GM10266 (cell line): ENCODE measurements at regions not wholly inside any gene's neighbourhood (a gene's known extent, or its start where the extent isn't known, plus 50 kb on each side); places are given as distances from the start of the nearest gene placed in this dataset.

Source experiments
- DNase-seq: peaks from one replicate; pipeline ENCODE4 v3.0.0; 2012; ENCODE audit errors: extremely low spot score
- TF ChIP-seq, protein P1 (sequence below): IDR thresholded peaks from 2 replicates; pipeline ENCODE4 v1.5.1; 2012; ENCODE audit warnings: mild to moderate bottlenecking, low read depth; ENCODE audit not compliant: control insufficient read depth, insufficient read depth; ENCODE audit errors: missing control alignments

DNA sequence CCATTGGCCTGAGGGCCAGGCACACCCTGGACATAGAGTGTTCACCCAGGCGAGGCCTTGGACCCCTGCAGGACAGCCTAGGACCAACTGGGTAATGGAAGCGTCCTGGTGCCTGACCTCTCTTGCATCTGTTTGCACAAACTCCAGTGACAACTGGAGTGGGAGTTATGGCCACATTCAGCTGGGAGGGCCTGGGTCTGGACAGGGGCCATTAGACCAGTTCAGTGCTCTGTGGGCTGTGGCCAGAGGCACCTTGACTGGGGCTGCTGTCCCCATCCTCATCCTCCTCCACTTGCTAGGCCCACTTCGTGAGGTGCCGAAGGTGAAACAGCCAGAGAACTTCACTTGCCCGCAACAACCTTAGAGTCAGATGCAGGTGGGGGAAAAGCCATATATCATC is 372.7 kb upstream of the IRX1 start:
- DNase-seq = no peak
- TF ChIP-seq, protein P1, sequence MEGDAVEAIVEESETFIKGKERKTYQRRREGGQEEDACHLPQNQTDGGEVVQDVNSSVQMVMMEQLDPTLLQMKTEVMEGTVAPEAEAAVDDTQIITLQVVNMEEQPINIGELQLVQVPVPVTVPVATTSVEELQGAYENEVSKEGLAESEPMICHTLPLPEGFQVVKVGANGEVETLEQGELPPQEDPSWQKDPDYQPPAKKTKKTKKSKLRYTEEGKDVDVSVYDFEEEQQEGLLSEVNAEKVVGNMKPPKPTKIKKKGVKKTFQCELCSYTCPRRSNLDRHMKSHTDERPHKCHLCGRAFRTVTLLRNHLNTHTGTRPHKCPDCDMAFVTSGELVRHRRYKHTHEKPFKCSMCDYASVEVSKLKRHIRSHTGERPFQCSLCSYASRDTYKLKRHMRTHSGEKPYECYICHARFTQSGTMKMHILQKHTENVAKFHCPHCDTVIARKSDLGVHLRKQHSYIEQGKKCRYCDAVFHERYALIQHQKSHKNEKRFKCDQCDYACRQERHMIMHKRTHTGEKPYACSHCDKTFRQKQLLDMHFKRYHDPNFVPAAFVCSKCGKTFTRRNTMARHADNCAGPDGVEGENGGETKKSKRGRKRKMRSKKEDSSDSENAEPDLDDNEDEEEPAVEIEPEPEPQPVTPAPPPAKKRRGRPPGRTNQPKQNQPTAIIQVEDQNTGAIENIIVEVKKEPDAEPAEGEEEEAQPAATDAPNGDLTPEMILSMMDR = no peak

DNA sequence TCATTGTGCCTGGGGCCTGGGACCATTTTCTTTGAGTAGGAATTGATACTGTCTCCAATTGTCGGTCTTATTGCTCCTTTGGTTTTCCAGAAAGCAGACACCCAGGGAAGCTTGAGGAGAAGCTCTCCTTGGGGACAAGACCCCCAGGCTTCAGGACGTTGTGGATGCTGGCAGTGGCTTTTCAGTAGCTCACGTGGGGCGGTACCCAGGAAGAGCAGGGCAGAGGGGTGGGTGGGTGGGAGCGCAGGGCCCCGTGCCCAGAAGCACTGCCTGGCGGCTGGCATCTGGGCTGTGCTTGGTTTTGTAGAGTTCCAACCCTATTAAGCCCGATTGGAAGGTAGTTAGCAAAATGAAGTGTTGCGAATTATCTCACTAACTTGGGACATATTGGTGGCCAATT is 374.2 kb upstream of the IRX1 start:
- TF ChIP-seq, protein P1 = no peak
- no peak for DNase-seq

DNA sequence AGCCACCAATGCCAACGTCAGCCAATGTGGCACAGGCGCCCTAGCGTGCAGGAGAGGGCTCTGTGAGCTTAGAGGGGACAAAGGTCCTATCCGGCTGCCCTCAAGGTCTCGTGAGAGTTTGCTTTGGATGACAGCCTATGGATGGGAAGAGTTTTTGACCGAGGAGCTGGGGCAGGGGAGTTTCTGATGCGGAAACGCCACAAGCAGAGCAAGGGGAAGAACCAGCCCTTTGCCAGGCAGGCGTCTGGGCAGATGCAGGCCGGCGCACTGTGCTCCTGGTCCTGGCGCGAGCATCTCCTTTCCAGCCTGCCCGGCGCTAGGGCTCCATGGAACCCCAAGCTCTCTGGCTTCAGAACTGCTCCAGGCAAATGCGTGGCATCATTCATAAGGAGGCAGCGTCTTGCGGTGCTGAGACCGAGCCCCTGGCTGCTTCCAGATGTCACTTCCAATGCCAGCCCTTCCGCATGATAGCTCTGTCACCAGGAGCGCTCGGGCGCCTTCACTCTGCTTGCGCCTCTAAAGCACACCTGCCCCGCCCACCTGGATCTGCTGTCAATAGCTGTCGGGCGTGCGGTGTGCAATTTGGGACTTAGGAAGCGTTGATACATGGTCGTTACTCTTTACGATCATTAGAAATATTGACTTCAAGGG is 374.9 kb upstream of the IRX1 start:
- TF ChIP-seq, protein P1 = no peak
- no peak for DNase-seq

DNA sequence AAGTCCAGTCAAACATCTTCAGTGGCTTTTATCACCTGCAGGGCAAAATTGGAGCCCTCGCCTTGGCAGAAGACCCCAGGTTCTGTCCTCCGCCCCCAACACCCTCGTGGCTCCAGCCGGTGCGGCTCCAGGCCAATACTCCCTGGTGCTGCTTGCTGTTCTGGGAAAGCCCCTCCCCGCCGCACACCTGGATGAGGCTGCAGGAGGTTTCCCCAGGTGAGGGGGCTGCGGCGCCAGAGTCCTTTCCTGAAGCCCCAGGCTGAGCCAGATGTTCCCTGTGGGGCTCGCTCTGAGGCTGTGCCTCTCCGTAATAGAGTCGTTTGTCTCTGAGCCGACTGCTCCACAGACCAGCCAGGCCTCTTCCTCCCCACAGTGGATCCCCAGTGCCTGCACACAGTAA is 375.4 kb upstream of the IRX1 start:
- TF ChIP-seq, protein P1 = no peak
- DNase-seq = no peak

DNA sequence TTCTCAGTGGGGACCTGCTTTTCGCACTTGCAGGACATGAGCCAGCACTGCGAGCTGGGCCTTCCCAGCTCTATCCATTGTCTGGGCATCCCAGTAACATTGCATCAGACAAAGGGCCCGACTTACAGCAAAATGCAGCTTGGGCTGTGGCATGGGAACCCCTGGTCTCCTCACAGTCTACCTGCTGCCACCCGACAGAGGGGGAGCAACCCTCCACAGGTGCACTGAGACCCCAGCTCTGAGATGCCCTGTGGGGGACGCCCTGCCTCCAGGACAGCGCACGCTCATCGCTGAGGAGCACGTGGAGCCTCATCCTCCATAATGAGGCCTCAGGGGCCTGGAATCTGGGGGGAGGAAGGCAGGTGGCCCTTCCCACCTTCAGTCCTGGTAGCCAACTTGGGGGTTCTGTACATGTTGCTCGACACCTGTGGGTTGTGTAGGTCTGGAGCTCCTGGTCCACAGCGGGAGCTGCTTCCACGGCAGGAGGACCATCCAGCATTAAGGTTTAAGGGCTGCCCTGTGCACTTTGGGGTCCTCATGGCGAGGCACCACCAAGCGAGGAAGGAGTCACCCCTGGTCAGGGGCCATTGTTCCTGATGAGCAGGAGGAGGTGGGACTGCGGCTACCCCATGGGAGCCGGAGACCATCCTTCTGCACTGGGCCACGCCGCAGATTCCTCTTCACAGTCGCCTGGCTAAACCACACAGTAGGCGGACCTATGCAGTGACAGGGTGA is 376.5 kb upstream of the IRX1 start:
- no peak for DNase-seq
- TF ChIP-seq, protein P1 = no peak

DNA sequence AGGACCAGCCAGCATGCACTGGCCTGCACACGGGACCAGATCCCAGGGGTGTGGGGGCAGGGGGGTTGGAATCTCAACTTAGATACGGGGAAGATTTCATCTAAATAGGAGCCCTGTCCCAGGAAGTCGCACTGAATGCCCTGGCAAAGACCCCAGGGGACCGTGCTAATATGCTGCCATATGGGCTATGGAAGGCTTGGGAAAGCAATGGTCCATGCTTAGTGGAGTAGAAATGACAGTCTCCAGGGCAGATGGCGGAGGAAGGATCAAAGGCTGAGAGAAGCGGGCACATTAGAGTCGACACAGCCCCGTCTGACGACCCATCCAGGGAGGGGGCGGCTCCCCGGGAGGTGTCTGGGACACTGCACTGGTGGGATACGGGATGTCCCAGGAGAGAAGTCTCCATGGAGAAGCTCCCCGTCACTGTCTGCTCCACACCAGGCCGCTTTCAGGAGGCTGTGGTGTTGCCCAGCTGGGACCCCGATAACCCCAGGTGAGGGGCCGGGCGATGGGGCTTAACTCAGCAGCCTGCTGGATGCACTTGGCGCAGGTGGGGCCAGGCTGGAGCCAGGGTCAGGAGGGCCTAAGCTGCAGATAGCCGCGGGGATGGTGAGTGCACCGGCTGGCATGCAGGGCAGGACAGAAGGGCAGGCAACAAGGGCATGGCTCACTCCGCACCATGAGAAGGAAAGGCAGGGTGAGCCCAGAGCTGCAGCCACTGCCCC is 377.7 kb upstream of the IRX1 start:
- DNase-seq = no peak
- TF ChIP-seq, protein P1 = no peak

DNA sequence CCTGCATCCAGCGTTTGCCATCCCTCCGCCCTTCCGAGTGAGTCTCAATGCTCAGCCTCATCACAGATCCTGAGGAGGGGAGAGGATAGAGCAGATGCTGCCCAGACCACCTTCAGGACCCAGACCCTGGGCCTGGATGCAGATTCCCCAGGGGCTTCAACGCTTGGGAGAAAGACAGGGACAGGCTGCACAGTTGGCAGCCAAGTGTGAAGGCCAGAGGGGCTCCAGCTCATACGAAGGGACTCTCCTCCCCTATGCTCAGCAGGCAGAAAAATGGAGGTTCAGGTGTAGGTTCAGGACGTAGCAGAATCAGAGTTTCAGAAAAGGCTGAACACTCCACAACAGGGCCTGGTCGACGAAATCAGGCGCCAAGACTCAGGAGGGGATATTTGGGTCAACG is 378.5 kb upstream of the IRX1 start:
- DNase-seq = no peak
- TF ChIP-seq, protein P1 = no peak
